ENCODE measurements at regions not wholly inside any gene's neighbourhood (a gene's known extent, or its start where the extent isn't known, plus 50 kb on each side); places are given as distances from the start of the nearest gene placed in this dataset.

- Histone ChIP-seq H3K4me1 (peaks cover 3% of the 10 kb centered on the region), H3K27me3 (no peaks in the 10 kb centered on the region), H3K27ac (no peak overlapping the region), H3K36me3 (no peaks in the 10 kb centered on the region), H3K9me3 (no peaks in the 10 kb centered on the region), H3K4me3 (no peak overlapping the region)
- no peak for ATAC-seq
- TF ChIP-seq, protein P1, sequence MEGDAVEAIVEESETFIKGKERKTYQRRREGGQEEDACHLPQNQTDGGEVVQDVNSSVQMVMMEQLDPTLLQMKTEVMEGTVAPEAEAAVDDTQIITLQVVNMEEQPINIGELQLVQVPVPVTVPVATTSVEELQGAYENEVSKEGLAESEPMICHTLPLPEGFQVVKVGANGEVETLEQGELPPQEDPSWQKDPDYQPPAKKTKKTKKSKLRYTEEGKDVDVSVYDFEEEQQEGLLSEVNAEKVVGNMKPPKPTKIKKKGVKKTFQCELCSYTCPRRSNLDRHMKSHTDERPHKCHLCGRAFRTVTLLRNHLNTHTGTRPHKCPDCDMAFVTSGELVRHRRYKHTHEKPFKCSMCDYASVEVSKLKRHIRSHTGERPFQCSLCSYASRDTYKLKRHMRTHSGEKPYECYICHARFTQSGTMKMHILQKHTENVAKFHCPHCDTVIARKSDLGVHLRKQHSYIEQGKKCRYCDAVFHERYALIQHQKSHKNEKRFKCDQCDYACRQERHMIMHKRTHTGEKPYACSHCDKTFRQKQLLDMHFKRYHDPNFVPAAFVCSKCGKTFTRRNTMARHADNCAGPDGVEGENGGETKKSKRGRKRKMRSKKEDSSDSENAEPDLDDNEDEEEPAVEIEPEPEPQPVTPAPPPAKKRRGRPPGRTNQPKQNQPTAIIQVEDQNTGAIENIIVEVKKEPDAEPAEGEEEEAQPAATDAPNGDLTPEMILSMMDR (IDR thresholded peaks at IDR 0.05): no peak
- no peak for DNase-seq
- intact Hi-C loops (cut with DNase I): no loop called here
Measured at GRCh38 chr15:96158938-96159337, 171.6 kb upstream of the NR2F2 start.

DNA sequence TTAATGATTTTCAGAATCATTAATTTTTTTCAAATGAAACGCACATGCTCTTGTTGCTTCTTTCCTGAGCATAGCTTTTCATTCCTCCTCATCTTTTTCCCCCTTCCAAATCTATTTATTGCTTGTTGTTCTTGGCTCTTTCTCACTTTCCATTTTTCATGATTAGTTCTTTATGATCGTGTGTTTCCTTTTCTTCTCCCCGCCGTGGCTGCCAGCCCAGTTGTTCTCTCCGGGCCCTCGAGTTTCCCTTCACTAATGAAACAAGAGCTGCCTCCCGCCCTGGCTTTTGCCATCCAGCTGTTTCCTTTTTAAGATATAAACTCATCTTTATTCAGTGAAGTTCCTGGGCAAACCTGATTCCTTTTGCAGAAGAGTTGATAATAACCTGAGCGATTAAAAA is 170.2 kb upstream of the NR2F2 start:
- intact Hi-C loops (cut with DNase I): no loop called here
- ATAC-seq: no peak

DNA sequence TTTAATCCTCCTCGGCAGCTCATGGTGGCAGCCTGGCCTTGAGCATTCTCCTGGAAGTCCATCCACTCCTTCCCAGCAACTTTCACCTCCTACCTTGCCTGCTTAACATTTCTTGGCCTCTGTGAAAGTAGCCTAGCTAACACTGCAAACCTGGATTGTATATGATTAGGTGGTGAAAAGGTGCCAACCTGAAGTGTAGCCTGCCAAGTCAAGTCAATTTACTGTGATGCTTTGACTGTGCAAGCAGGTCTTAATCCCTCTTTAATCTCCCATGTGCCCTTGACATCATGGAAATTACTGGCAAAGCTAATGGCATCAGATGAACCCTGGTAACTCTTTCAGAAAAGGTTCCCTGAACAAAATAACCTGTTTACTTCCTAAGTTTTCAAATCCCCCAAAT is 169.7 kb upstream of the NR2F2 start:
- H3K27ac ChIP-seq: no peak overlapping the region

More for the DNA sequence above, 170.2 kb upstream of the NR2F2 start:
- DNase-seq: no peak
- Histone ChIP-seq H3K36me3 (no peaks in the 10 kb centered on the region), H3K27me3 (no peaks in the 10 kb centered on the region), H3K4me3 (no peak overlapping the region), H3K4me1 (peaks cover 3% of the 10 kb centered on the region), H3K9me3 (no peaks in the 10 kb centered on the region), H3K27ac (no peak overlapping the region)
- TF ChIP-seq, protein P1 (IDR thresholded peaks at IDR 0.05): no peak

GRCh38 chr15:96162322-96162721 is 168.2 kb upstream of the NR2F2 start:
- intact Hi-C loops (cut with DNase I): no loop called here
- H3K27me3 ChIP-seq: no peaks in the 10 kb centered on the region
- no peak overlapping the region for H3K4me3 ChIP-seq
- ATAC-seq (no peak), DNase-seq (no peak)
- no peak overlapping the region for H3K27ac ChIP-seq
- H3K9me3 ChIP-seq: no peaks in the 10 kb centered on the region
- TF ChIP-seq, protein P1 (IDR thresholded peaks at IDR 0.05): no peak
- no peaks in the 10 kb centered on the region for H3K36me3 ChIP-seq
- H3K4me1 ChIP-seq: peaks cover 3% of the 10 kb centered on the region

More for the DNA sequence above, 169.7 kb upstream of the NR2F2 start:
- peaks cover 3% of the 10 kb centered on the region for H3K4me1 ChIP-seq
- no peak for DNase-seq
- no peaks in the 10 kb centered on the region for H3K9me3 ChIP-seq
- intact Hi-C loops (cut with DNase I): no loop called here
- H3K36me3 ChIP-seq: no peaks in the 10 kb centered on the region
- H3K27me3 ChIP-seq: no peaks in the 10 kb centered on the region
- TF ChIP-seq, protein P1 (IDR thresholded peaks at IDR 0.05): no peak
- no peak overlapping the region for H3K4me3 ChIP-seq
- no peak for ATAC-seq

DNA sequence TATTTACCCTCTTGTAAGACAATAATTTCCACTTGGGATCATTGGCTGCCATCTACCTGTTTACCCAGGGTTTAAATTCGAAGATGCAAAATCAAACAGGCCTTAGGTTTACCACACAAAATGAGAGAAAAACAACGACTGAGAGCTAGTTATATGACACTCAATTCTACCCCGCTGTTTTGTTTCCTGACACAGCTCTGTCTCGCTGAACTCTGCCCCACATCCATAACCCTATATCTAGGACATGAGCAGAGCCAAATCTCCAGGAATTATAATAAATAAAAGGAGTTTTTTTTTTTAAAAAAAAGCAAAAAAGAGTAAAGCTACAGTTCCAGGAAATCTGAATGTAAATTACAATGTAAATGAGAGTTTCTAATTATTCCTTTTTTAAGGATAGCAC is 165.4 kb upstream of the NR2F2 start:
- H3K4me3 ChIP-seq: no peak overlapping the region
- intact Hi-C loops (cut with DNase I): no loop called here
- no peaks in the 10 kb centered on the region for H3K36me3 ChIP-seq
- DNase-seq (no peak), ATAC-seq (no peak)
- no peak overlapping the region for H3K27ac ChIP-seq
- TF ChIP-seq, protein P1 (IDR thresholded peaks at IDR 0.05): no peak
- no peaks in the 10 kb centered on the region for H3K27me3 ChIP-seq
- no peaks in the 10 kb centered on the region for H3K9me3 ChIP-seq
- peaks cover 3% of the 10 kb centered on the region for H3K4me1 ChIP-seq

DNA sequence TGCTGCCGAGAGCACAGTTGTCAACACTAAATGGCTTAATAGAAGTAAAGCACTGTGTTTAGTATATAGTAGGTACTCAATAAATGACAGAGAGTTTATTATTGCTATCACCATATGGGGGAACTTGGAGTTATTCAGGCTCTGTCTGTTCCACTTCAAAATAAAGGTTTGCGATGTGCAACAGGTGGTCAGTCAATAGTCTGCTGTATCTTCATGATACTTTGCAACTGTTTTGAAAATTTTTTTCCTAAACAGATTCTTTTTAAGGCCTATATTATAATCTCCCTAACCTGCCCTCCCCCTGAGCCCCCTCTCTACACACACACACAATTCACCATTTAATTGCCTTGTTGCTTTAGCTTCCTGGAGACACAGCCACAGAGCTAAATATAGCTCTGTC is 164.7 kb upstream of the NR2F2 start:
- no peak for DNase-seq
- Histone ChIP-seq H3K4me1 (peaks cover 1% of the 10 kb centered on the region), H3K27ac (no peak overlapping the region), H3K36me3 (no peaks in the 10 kb centered on the region), H3K4me3 (no peak overlapping the region), H3K9me3 (no peaks in the 10 kb centered on the region), H3K27me3 (no peaks in the 10 kb centered on the region)
- intact Hi-C loops (cut with DNase I): no loop called here
- TF ChIP-seq, protein P1 (IDR thresholded peaks at IDR 0.05): no peak
- no peak for ATAC-seq
